Tibial nerve (tissue), 4 donors: ENCODE measurements at regions not wholly inside any gene's neighbourhood (a gene's known extent, or its start where the extent isn't known, plus 50 kb on each side); places are given as distances from the start of the nearest gene placed in this dataset.

ENCODE experiments used
- DNase-seq, 2 donors: peaks; one replicate each; pipeline ENCODE4 v3.0.0-alpha.2; 2019; ENCODE audit warnings: low spot score in 2 of 2
- H3K27ac ChIP-seq, 4 donors: fragments of 200-600 bp; sonication (generic) in 3 of 4; one replicate each; pipeline ENCODE4 v1.5.1; 2017 to 2019; ENCODE audit warnings: mild to moderate bottlenecking in 1 of 4
- H3K27me3 ChIP-seq, 2 donors: fragments of 200-600 bp; sonication (generic) in 1 of 2; one replicate each; pipeline versions ENCODE4 v1.5.1 to v1.6.0; 2017 to 2019
- H3K36me3 ChIP-seq, 3 donors: fragments of 200-600 bp; sonication (generic); one replicate each; pipeline ENCODE4 v1.5.1; 2018 to 2019
- H3K4me1 ChIP-seq, 4 donors: fragments of 200-600 bp; sonication (generic) in 3 of 4; one replicate each; pipeline ENCODE4 v1.5.1; 2017 to 2019
- H3K4me3 ChIP-seq, 4 donors: fragments of 200-600 bp; sonication (generic) in 3 of 4; one replicate each; pipeline ENCODE4 v1.5.1; 2017 to 2019; ENCODE audit warnings: mild to moderate bottlenecking in 1 of 4, moderate library complexity in 1 of 4
- H3K9me3 ChIP-seq, 4 donors: fragments of 200-600 bp; sonication (generic) in 3 of 4; one replicate each; pipeline ENCODE4 v1.5.1; 2017 to 2019
- CTCF ChIP-seq, 5 experiments: fragments of 200-600 bp in 3 of 5; fragments of 450-650 bp in 2 of 5; sonication (generic) in 3 of 5; IDR thresholded peaks; one replicate each; pipeline ENCODE4 v1.5.1; 2016 to 2019; ENCODE audit warnings: antibody characterized with exemption in 5 of 5, mild to moderate bottlenecking in 3 of 5, moderate library complexity in 2 of 5
- EP300 ChIP-seq, 2 donors: sonication (generic); formaldehyde crosslinking; IDR thresholded peaks; one replicate each; pipeline ENCODE4 v1.6.1; 2017; ENCODE audit warnings: antibody characterized with exemption in 2 of 2, mild to moderate bottlenecking in 1 of 2
- POLR2A ChIP-seq, 2 donors: fragments of 450-650 bp; IDR thresholded peaks; one replicate each; pipeline ENCODE4 v1.6.1; 2017; ENCODE audit warnings: antibody characterized with exemption in 2 of 2, mild to moderate bottlenecking in 2 of 2, moderate library complexity in 2 of 2
- WGBS, 2 donors: methylation state at CpG; one replicate each; pipeline ENCODE4 v1.1.5; 2018; 5-methylcytosine and 5-hydroxymethylcytosine counted together

GRCh38 chr2:193867454-193867853 lies 1672.7 kb upstream of the TMEFF2 start:
- DNase-seq: no peak

GRCh38 chr2:193861557-193861956 lies 1666.8 kb upstream of the TMEFF2 start:
- Histone ChIP-seq H3K4me3 (no peak overlapping the region), H3K27ac (no peak overlapping the region), H3K4me1 (no peaks in the 10 kb centered on the region), H3K27me3 (no peaks in the 10 kb centered on the region), H3K9me3 (no peaks in the 10 kb centered on the region), H3K36me3 (no peaks in the 10 kb centered on the region)
- no peak for DNase-seq
- TF ChIP-seq EP300 (IDR thresholded peaks at IDR 0.05) (no peak), POLR2A (IDR thresholded peaks at IDR 0.05) (no peak), CTCF (IDR thresholded peaks at IDR 0.05) (no peak)

More at GRCh38 chr2:193867454-193867853, 1672.7 kb upstream of the TMEFF2 start:
- 92% methylated on average over 11 of the region's 11 CpGs for WGBS, 2 donors
- no peak overlapping the region for H3K27ac ChIP-seq
- H3K9me3 ChIP-seq: peaks cover 0 to 10% (median 0%) of the 10 kb centered on the region in 4 donors
- H3K4me3 ChIP-seq: no peak overlapping the region
- H3K36me3 ChIP-seq: no peaks in the 10 kb centered on the region
- TF ChIP-seq POLR2A (IDR thresholded peaks at IDR 0.05) (no peak), EP300 (IDR thresholded peaks at IDR 0.05) (no peak), CTCF (IDR thresholded peaks at IDR 0.05) (no peak)
- H3K4me1 ChIP-seq: no peaks in the 10 kb centered on the region
- no peaks in the 10 kb centered on the region for H3K27me3 ChIP-seq

- WGBS, 2 donors: 90 to 91% methylated on average over 6 of the region's 6 CpGs
- TF ChIP-seq POLR2A (IDR thresholded peaks at IDR 0.05) (no peak), CTCF (IDR thresholded peaks at IDR 0.05) (no peak), EP300 (IDR thresholded peaks at IDR 0.05) (no peak)
- H3K27me3 ChIP-seq: no peaks in the 10 kb centered on the region
- H3K4me1 ChIP-seq: no peaks in the 10 kb centered on the region
- H3K4me3 ChIP-seq: no peak overlapping the region
- no peaks in the 10 kb centered on the region for H3K9me3 ChIP-seq
- no peaks in the 10 kb centered on the region for H3K36me3 ChIP-seq
- no peak overlapping the region for H3K27ac ChIP-seq
- DNase-seq: no peak
Measured at GRCh38 chr2:193847991-193848390, 1653.3 kb upstream of the TMEFF2 start.

GRCh38 chr2:193847130-193847529 lies 1652.4 kb upstream of the TMEFF2 start:
- no peaks in the 10 kb centered on the region for H3K4me1 ChIP-seq
- DNase-seq: no peak
- no peak overlapping the region for H3K4me3 ChIP-seq
- 51% methylated on average over 3 of the region's 3 CpGs for WGBS, 2 donors
- no peaks in the 10 kb centered on the region for H3K36me3 ChIP-seq
- no peak overlapping the region for H3K27ac ChIP-seq
- H3K9me3 ChIP-seq: no peaks in the 10 kb centered on the region
- H3K27me3 ChIP-seq: no peaks in the 10 kb centered on the region
- TF ChIP-seq POLR2A (IDR thresholded peaks at IDR 0.05): no peak
- no peak for TF ChIP-seq CTCF (IDR thresholded peaks at IDR 0.05)
- no peak for TF ChIP-seq EP300 (IDR thresholded peaks at IDR 0.05)

- TF ChIP-seq POLR2A (IDR thresholded peaks at IDR 0.05) (no peak), EP300 (IDR thresholded peaks at IDR 0.05) (no peak), CTCF (IDR thresholded peaks at IDR 0.05) (no peak)
- Histone ChIP-seq H3K4me1 (no peaks in the 10 kb centered on the region), H3K27me3 (no peaks in the 10 kb centered on the region), H3K27ac (no peak overlapping the region), H3K36me3 (no peaks in the 10 kb centered on the region), H3K4me3 (no peak overlapping the region), H3K9me3 (no peaks in the 10 kb centered on the region)
- DNase-seq: no peak
- WGBS, 2 donors: 55 to 72% methylated on average over 1 of the region's 1 CpG
Measured at GRCh38 chr2:193845604-193846003, 1650.9 kb upstream of the TMEFF2 start.
